GM18909 (cell line): ENCODE measurements at regions not wholly inside any gene's neighbourhood (a gene's known extent, or its start where the extent isn't known, plus 50 kb on each side); places are given as distances from the start of the nearest gene placed in this dataset.
"Not testable (repeated sequence)": the region's sequence is repeated elsewhere in the genome, so short reads cannot be mapped to it uniquely, and the experiment has no call there.

Experiments
- ATAC-seq: cut with Tn5 transposase; IDR thresholded peaks from one replicate; pipeline ENCODE4 v1.9.1; 2021; ENCODE audit warnings: mild to moderate bottlenecking; ENCODE audit not compliant: unreplicated experiment, poor library complexity

GRCh38 chr14:53380052-53380866 lies 227.1 kb upstream of the DDHD1 start:
- peak; percentile 58 for ATAC-seq

GRCh38 chr14:53378142-53378541 lies 225.0 kb upstream of the DDHD1 start:
- no peak for ATAC-seq

- no peak for ATAC-seq
Observed at GRCh38 chr14:53376064-53376463, 222.9 kb upstream of the DDHD1 start.

GRCh38 chr14:53375599-53375998 lies 222.5 kb upstream of the DDHD1 start:
- no peak for ATAC-seq

- no peak for ATAC-seq
Observed at GRCh38 chr14:53368711-53369201, 215.6 kb upstream of the DDHD1 start.

- no peak for ATAC-seq
Observed at GRCh38 chr14:53368066-53368465, 214.9 kb upstream of the DDHD1 start.

- ATAC-seq = no peak
Observed at GRCh38 chr14:53367644-53368026, 214.5 kb upstream of the DDHD1 start.

GRCh38 chr14:53365486-53366130 lies 212.5 kb upstream of the DDHD1 start:
- no peak for ATAC-seq

GRCh38 chr14:53362916-53363315 lies 209.8 kb upstream of the DDHD1 start:
- not testable (repeated sequence) for ATAC-seq

GRCh38 chr14:53360829-53361228 lies 207.7 kb upstream of the DDHD1 start:
- ATAC-seq = no peak

- no peak for ATAC-seq
Observed at GRCh38 chr14:53358166-53358565, 205.0 kb upstream of the DDHD1 start.

GRCh38 chr14:53356361-53357150 lies 203.4 kb upstream of the DDHD1 start:
- no peak for ATAC-seq

GRCh38 chr14:53355581-53356112 lies 202.5 kb upstream of the DDHD1 start:
- ATAC-seq = no peak

GRCh38 chr14:53354336-53354735 lies 201.2 kb upstream of the DDHD1 start:
- no peak for ATAC-seq

GRCh38 chr14:53350866-53351265 lies 197.7 kb upstream of the DDHD1 start:
- ATAC-seq = no peak

GRCh38 chr14:53350429-53350828 lies 197.3 kb upstream of the DDHD1 start:
- ATAC-seq = no peak

- ATAC-seq = no peak
Observed at GRCh38 chr14:53346988-53347387, 193.9 kb upstream of the DDHD1 start.

GRCh38 chr14:53341324-53341723 lies 188.2 kb upstream of the DDHD1 start:
- ATAC-seq = no peak

GRCh38 chr14:53338192-53338591 lies 185.1 kb upstream of the DDHD1 start:
- ATAC-seq = no peak

GRCh38 chr14:53336729-53337128 lies 183.6 kb upstream of the DDHD1 start:
- ATAC-seq = no peak

- ATAC-seq = no peak
Observed at GRCh38 chr14:53333809-53334208, 180.7 kb upstream of the DDHD1 start.
